GM19043 (cell line): ENCODE measurements at regions not wholly inside any gene's neighbourhood (a gene's known extent, or its start where the extent isn't known, plus 50 kb on each side); places are given as distances from the start of the nearest gene placed in this dataset.

ENCODE experiments used
- ATAC-seq: cut with Tn5 transposase; IDR thresholded peaks from one replicate; pipeline ENCODE4 v1.9.1; 2021; ENCODE audit warnings: low read depth; ENCODE audit not compliant: unreplicated experiment

DNA sequence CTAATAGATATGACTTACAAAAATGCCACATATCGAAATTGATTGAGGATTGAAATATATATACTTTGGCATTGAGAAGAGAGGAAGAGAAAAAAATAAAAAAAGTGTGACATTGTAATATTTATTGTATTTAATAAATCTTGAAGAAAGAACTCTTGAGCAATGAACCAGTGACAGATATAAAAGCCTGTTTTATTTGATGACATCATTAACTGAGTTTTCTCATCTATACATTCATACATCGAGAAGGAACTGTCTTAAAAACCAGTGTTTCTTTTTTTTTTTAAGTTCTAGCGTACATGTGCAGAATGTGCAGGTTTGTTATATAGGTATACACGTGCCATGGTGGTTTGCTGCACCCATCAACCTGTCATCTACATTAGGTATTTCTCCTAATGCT, 368.2 kb downstream of the SNAPC1 start:
- no peak for ATAC-seq

DNA sequence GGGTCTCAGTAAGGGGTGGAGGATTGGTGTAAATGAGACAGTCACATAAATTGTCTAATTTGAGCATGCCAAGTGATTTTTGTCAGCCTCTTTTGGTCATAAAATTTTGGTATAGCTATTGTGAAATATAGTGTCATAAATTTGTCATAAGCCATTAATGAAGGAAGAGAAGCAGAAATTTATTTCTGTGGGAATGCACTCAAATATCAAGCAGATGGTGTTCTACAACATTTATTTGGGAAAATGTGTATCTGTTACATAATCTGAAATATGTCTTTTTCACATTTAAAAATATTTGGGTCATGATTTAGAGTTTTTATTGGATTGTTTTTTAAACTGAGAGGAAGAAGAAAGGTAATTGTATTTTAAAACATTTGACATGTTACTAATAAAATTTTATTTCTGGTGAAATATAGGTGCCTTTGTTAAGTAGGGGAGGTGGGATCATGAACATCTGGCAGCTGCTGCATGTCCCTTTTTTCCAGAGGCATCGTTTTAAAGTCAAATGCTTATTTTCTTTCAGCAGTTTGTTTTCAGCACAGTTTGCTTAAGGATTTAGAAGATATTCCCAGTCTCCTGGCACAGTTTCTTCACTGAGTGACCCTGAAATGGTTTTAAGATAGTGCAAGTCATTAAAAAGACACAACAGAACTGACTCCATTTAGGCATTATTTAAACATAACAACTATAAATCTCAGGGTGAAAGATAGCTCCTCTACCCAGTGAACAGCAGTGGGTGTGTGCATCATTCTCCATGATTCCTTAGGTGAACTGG, 371.7 kb downstream of the SNAPC1 start:
- ATAC-seq = no peak

DNA sequence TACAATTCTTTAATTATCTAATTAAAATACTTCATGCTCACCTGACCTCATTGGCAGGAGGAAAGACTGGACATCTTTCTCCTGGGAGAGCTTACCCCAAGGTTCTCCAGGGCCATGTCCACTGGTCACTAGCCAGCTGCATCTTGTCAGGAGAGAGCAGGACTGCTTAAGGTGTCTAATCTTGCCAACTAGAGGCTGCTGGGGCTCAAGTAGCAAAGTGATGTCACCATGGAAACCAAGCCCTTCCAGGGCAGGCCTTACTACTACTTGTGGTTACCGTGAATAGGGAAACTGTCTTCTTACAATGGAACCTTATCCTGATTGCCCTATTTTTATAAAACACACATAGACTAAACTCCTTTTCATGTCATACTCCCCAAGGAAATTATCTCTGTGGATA, 376.4 kb downstream of the SNAPC1 start:
- ATAC-seq = no peak

DNA sequence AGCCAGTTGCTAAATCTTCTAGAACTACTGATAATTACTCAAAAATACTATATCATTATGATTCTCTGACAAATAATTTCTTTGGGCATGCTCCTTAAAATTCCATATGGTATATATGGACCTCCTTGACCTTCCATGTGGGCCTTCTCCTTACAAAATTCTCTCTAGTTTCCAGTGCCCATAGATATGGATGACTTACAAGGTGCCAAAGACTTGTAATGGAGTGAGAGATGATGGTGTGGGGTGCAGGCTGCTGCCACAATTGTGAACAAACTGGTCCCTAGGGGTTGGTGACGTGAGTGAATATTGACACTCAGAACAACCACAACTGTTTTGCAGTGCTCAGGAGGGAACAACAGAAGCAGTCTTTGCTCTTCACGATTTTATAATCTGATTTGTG, 378.9 kb downstream of the SNAPC1 start:
- no peak for ATAC-seq

DNA sequence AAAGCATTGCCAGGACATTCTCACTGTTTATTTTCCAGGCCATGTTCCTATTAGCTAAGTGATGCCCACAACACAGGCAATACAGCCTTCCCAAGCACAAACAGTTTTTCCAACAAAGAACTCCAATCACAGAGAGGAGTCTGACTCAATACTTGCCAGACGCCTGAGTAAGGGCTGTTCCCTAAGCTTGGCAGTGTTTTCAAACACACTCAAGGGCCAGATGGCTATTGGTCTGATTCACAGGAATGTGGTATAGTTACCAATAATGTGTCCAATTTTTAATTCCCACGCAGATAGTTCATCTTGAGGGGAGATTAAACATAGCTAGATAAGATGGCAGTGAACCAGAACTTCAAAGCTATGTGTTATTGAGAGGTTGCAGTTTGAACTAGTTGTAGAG, 381.0 kb downstream of the SNAPC1 start:
- no peak for ATAC-seq

DNA sequence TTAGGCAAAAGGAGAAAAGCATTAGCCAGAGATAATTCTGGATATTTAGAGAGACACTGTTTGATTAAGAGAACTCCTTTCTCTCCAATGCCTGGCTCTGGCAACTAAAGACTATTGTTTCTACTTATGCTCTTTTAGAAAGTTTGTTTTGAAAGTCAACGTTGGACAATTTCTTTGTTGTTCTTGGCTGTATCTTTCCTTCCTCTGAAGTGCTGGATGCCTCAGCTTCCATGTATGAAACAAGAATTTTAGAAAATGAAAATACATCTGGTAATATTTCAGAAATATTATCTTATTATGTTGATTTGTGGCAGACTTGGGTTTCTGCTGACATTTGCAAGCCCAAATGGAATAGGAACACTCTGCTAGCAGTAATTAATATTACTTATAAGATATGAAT, 382.6 kb downstream of the SNAPC1 start:
- no peak for ATAC-seq

DNA sequence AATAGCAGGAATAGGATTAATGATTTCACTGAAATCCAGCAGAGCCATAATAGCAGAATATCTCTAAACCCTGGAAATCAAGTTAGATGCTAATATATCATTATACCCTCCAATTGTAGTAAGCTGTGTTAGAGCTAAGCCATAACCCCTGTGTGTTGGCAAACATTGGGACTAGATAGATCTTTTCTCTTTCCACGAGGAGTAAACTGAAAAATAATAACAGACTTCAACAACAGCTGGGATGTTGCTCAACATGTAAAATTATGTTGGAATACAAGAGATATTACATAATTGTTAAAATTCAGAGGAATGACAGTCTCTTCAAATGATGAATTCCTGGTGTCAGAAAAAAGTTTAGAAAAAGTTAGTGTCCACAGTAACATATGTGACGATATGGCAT, 383.8 kb downstream of the SNAPC1 start:
- no peak for ATAC-seq

DNA sequence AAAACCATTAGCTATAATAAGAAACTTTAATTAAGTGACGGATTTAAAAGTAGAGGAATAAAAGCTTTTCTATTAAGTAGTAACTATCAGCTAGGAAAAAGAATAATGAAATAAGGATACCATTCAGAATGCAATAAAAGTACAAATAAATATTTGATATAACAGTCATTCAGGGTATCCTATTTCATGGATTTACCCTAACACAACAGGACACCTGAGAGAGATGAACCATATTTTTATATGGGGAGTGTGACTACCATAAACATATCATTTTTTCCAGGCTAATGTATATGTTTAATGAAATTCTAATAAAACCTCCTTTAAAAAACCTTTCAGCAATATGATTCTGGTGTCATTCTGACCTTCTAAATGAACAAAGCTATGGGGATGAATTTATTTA, 393.8 kb downstream of the SNAPC1 start:
- ATAC-seq = no peak

DNA sequence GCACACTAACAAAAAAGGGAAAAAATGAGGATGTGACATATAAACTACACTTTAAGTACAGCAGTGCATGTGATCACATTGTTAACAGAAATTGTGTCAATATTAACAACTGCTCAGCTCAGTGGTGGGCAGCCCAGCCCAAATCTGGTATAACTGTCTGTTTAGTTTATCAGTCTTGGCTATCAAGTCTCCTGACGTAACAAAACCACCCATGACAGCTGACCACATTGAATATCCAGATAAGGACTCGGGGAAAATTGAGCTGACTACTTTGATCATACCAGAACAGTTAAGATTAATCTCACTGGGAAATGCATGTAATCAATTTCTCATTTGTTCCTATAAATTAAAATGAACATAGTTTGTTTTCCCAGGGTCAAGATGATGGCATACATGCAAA, 396.6 kb downstream of the SNAPC1 start:
- no peak for ATAC-seq

DNA sequence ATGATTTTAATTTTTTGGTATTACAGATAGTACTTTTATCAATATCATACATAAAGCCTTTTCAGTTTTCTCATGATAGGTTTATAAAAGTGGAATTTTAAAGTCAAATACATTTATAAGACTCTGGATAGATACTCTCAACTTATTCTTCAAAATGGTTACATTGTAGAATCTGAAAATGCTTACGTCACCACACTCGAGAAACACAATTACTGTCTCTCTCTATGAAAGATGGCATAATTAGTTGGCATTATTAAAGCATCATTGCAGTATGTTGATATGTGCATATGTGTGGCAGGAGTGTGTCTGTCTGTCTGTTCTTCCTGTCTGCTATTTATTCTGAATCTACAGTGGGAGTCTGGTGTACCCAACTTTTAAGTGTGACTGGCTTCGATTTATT, 397.1 kb downstream of the SNAPC1 start:
- ATAC-seq = no peak

DNA sequence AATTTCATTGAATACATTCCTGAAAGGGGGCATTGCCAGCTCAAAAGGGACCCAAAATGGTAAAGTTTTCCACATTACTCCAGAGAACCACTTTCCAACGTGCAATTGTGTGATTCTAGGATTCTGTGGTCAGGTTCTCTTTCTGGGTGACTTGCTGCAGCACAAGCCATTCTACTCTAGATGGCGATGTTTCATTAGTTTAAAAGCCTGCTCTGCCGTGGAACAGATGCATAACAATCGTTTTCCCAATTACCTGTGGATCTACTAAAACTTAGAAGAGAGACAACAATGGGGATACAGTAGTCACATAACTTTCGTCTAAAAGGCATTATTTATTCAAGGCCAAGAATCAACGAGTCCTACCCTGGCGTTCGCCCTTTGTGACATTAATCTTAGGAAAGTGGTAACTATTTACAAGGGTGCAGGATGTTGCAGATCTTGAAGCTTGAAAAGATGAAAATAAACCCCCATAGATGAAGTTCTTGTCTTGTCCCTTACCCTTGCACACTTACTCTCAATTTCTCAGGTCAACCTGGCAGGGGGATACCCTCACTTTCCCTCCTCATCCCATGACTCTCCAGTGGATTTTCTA, 400.9 kb downstream of the SNAPC1 start:
- no peak for ATAC-seq

DNA sequence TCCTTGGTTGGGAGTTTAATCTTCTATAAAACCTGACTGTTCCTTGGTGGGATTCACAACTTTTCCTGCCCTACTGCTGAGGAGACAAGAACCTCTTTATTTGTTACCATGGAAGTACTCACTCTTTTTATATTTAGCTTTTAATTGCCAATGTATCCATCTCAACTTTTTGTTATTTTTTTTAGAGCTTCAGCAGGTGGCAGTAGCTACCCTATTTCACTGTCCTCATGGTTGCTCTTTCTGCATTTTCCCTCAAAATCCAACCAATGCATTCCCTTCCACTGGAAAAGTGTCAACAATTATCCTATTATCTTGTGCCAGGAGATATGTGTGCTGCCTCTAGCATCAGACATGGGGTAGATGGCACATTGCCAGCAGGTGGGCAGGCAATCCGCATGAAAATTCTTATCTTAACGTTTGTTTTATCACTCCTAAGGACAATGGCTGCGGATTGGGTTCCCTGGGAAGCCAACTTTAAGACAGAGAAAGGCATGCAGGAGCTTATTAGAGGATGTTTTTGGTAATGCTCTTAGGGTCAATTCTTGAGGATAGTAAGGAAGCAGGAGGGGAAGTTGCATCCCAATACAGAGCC, 406.4 kb downstream of the SNAPC1 start:
- ATAC-seq = no peak

DNA sequence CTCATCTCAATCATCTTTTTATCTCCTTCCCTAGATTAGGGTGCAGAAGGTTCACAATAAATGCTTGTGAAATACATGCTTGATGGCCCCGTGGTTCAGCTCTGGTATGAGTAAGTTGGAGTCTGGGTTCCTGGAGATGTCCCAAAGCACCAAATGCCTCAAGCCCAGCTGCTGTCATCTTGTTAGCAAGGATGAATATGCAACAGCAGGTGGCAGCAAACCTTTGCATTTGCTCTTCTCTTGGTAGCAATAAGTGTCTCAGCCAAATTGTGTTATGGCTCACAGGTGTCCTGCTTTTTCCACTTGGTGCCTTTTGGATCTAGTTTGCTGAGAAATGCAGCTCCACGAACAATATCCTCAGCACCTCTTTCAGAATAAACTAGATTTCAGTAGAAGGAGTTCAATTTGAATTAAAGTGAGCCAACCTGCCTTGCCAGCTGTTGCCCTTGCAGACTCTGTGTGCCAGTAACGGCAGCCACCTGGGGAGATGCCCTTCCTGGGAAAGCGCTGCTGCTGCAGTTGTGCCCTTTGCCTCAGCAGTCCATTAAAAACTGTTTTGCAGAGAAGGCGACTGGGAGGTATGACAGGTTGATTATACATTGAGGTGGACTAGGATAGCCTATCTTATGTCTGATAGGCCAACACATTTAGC, 417.3 kb downstream of the SNAPC1 start:
- no peak for ATAC-seq

DNA sequence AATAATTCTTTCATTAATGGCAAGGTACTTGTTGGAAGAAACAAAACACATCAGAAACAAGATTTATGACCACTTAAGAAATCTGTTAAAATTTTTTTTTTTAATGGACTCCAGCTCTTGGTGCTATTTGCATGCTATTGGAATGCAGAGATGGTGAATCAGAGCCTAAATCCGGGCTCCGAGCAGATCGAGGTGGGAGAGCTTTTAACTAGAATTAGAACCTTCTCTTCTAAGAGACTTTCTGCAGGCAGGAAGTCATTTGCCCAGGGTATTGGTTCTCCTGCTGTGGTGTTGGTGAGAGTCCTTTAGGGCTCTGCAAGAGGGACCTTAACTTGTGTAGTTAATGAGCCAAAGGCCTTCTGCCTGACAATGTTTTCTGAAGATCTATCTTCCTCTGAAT, 419.4 kb downstream of the SNAPC1 start:
- no peak for ATAC-seq

DNA sequence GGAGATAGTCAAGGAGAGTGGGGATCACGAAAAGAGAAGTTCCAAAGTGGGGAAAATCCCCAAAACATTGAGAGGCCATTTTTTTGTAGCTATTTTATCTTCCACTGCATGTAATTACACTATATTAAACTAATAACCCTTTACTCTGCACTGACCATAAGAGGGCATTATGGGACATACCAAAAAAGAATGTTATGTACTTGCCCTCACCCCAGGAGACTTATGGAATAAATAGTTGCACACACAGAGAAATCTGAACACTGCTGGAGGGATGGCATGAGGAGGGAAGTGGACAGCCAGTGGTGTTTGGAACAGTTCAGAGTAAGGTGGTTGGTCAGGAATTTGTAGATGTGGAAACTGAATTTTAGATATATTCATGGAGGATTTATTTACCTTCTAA, 422.9 kb downstream of the SNAPC1 start:
- ATAC-seq = no peak

DNA sequence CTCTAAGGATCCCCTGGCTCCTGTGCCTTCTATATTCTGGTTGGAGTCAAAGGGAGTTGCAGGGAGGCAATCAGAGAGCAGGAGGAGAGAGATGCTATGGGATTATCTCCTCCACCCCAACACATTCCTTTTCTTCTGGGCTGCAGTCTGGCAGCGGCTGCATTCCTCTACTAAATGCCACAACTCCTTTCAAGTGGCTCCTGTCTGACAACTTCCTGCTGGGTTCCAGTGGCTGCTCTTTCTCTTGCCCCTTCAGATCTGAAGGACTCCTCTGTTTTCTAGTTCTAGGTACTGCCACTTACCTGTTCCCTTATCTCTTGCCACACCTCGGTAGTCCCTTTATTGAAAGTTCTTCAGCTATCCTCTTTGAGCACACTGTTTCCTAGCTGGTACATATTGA, 425.0 kb downstream of the SNAPC1 start:
- ATAC-seq = no peak

DNA sequence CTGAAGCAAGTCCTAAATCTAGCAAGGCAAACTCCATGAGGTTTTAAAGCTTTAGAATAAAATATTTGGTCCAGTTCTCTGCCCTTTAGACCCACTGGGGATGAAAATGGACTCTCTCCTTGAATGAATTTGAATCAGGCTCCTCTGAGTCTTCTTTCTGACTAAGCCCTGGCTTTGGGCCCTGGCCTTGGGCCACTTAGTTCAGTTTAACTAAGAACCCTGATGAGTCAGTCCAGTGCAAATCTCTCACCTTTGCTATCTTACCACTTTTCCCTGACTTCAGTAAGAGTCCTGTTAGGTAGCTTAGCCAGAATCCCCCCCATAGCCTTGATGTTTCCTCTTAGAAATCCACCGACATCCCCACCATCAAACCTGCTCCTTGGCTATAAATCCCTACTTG, 427.5 kb downstream of the SNAPC1 start:
- ATAC-seq = no peak

DNA sequence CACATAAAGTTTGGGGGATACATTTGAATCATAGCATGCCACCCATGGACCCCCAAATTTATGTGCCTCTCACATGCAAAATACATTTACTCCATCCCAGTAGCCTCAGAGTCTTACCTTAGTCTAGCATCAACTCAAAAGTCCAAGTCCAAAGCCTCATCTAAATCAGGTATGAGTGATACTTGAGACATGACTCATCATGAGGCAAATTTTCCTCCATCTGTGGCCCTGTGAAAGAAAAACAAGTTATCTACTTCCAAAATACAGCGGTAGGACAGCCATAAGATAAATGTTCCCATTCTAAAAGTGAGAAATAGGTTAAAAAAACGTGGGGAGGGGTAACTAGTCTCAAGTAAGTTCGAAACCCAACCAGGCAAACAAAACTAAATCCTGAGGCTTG, 444.2 kb downstream of the SNAPC1 start:
- no peak for ATAC-seq

DNA sequence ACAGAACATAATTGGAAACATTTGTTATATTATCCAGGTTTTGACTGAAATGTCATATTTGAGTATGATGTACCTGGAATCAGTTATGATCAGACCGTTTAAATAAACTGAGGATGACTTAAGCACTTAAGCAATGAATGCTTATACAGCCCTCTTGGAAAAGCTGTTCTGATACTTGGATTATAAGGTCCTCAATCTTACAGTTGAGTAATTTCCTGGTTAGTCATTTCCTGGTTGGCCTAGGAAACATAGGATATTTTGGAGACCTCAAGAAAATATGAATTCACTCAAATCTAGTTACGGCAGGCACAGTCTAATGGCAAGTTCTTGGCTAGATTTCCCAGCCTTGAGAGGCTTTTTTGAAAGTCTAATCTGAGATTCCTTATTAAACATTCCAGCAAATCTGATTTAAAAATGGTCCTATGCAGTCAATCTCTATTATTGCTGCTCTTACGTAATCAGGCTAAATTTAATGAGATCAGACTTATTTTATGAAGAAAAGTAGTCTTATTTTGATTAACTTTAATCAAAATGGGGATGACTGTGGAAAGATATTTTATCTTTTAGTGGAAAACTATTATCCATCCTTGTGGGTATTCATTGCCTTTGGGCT, 447.2 kb downstream of the SNAPC1 start:
- no peak for ATAC-seq

DNA sequence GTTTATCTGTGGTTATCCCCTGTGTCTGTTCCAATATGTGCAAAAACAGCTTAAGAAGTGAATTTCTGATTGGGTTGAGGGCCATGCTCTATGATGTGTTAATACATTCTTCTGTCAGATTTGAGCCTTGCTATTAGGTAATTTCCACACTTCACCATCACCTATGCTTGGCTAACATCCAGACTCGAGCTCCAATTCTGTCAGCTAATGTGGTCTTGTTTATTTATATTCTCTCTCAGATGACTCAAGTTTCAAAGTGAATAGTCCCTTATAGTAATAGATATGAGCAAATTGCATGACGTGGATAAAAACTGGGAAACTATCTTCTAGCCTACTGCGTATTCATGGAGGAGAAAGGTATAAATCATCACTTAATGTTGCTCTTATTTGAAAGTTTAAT, 451.3 kb downstream of the SNAPC1 start:
- ATAC-seq = no peak

DNA sequence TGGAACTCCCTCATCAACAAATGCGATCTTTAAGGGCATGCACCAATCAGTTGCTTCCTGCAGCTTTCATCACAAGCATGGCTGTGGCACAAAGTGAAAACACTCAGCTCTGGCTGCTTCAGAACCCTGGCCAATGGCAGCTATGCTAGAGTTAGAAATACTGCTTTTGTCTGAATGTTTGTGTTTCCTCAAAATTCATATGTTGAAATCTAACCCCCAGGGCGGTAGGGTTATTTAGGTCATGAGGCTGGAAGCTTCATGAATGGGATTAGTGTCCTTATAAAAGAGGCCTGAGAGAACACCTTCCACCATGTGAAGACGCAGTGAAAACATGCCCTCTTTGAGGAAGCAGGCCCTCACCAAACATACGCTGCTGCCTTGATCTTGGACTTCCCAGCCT, 453.9 kb downstream of the SNAPC1 start:
- ATAC-seq = no peak
